GM18498 (cell line): ENCODE measurements at regions not wholly inside any gene's neighbourhood (a gene's known extent, or its start where the extent isn't known, plus 50 kb on each side); places are given as distances from the start of the nearest gene placed in this dataset.

Experiments
- ATAC-seq: cut with Tn5 transposase; IDR thresholded peaks from one replicate; pipeline ENCODE4 v1.9.1; 2021; ENCODE audit warnings: mild to moderate bottlenecking, moderate library complexity; ENCODE audit not compliant: unreplicated experiment

DNA sequence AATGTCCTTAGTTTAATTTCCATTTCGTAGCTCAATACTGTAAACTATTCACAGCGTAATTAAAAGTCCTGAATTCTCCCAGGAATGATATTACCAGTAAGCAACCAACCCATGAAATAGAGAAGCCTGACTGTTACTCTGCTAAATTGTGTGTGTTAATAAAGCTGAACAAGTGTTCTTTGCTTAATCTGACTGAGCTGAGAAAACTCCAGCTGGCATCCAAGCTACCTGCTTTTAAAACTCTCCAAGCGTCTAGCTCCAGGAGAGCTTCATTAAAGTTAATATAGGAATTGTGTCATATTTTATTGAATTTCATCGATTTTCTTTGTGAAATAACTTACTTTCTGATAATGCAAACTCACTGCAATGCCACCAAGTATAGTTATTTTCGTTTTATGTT is 524.4 kb downstream of the SLC16A7 start:
- ATAC-seq, result no peak

DNA sequence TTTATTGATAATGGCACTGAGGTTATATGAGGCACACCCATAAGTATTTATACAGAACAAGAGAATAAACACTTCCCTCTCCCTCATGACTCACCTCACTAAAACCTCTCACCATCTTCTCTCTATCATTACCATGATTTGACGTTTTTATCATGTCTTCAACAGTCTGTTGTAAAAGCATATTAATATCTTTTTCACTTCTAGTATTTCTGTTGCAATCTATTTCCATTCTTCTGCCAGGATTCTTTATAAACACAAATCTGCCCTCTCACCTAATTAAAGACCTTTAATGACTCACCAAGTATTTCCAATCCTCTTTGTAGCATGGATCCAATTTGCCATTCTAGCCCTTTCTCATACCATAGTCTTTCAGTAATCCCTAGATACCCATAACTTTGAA is 527.7 kb downstream of the SLC16A7 start:
- no peak for ATAC-seq

DNA sequence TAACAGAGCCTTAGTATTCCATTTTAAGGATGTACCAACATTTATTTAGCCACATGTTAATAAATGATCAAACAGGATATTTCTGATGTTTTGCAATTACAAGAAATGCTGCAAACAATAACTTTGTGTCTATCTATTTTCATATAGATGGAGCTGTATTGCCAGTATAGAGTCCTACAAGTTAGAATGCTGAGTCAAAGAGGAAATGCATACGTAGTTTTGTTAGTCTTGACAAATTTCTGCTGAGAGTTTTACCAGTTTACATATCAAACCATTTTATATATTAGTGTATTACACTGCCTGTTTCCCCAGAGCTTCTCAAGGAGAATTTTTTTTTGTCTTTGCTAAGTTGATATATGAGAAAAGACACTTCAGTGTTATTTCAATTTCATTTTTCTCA is 541.7 kb downstream of the SLC16A7 start:
- no peak for ATAC-seq

DNA sequence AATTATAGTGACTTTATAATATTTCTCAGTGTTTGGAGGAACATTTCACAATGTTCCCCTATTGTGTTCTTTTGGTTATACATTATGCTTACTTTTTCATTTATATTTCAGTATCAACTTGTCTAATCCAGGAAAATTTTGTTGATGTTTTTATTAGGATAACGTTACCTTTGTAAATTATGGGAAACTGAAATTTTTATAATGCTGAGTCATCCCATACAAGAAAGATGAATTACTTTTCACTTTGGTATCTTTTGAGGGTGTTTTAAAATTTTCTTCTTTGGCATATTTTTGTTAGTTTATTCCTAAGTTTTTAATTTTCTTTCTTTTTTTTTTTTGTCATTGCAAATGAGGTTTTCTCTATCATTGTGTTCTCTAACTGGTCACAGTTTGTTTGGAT is 542.7 kb downstream of the SLC16A7 start:
- ATAC-seq, result no peak

DNA sequence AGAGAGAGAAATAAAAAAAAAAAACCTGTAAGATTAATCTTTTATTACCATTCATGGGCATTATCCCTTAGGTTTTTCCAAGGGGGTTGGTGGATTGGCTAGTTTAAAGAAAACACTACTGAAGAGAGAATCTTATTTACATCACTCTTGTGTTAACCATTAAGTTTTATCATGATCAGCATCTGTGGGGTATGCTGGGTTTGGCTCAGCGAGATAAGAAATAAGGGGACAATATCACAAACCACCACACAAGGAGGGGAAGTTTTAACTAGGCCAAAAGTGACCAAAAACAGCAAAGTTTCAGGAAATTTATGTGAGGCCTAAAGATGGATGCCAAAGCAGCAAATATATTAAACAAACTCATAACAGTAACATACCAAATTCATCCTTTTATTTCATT is 548.6 kb downstream of the SLC16A7 start:
- no peak for ATAC-seq

GRCh38 chr12:60148109-60148508 is 552.3 kb downstream of the SLC16A7 start:
- ATAC-seq, result no peak

DNA sequence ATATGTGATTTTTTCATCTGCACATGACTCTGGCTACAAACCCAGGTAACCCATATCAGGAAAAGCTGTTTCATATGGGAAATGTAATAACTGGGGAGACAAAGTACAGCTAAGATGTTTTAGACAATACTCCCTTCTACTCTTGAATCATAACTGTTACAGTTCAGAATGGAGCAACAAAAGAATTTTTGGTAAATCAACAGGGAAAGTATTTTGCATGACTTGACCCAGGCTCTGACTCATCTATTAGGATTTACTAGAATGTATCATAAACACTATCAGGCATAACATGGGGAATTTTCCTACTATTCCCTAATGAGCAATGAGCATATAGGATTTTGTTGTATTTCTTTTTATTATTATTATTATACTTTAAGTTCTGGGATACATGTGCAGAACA is 553.0 kb downstream of the SLC16A7 start:
- no peak for ATAC-seq

DNA sequence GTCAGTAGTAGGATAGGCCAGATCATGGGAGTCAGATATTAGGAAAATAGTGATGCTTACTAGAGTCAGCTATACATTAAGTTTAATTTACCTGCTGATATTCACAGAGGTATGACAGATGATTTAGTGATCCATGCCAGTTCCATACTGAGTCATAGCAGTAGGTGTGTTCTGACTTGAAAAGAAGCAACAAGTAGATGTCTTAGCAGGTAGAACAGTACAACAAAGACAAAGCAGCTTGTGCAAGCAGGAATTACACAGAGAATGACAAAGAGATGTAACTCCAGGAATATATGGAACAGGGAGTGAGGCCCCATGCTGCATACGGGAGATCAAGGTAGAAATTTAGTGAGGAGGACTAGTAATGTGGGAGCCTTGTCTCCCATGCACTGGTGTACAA is 556.9 kb downstream of the SLC16A7 start:
- no peak for ATAC-seq

DNA sequence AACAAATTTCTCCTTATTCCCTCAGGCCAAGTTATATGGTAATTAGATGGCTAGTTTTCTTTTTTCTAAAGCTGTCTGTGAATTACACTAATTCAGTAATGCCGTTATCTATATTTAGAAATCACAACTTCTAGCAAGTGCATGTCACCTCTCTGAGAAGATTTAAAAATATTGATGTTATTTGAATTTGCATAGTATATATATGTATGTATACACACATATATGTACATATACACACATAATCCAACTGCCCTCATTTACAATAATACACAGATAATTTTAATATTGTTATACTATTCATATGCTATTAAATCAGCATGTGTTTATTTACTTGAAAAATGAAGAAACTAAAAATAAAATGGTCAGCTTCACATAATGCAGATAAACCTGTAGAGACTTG is 563.9 kb downstream of the SLC16A7 start:
- no peak for ATAC-seq

- no peak for ATAC-seq
These were observed 567.3 kb downstream of the SLC16A7 start for GRCh38 chr12:60162988-60163720.

DNA sequence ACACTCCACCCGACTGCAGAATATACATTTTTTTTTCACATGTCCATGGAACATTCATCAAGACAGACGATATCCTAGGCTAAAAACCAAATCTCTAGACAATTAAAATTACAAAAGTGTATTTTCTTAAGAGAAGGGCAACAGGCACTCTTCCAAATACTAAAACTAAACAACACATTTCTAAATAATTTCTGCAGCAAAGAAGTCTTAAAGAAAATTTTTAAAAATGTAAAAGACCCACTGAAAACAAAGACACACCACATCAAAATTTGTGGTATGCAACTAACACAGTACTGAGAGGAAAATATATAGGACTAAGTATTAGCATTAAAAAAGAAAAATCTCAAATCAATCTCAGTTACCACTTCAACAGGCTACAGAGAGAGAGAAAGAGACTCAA is 570.0 kb downstream of the SLC16A7 start:
- no peak for ATAC-seq

- ATAC-seq, result no peak
These were observed 572.6 kb downstream of the SLC16A7 start for GRCh38 chr12:60168441-60168840.

- no peak for ATAC-seq
These were observed 574.1 kb downstream of the SLC16A7 start for GRCh38 chr12:60169904-60170303.

DNA sequence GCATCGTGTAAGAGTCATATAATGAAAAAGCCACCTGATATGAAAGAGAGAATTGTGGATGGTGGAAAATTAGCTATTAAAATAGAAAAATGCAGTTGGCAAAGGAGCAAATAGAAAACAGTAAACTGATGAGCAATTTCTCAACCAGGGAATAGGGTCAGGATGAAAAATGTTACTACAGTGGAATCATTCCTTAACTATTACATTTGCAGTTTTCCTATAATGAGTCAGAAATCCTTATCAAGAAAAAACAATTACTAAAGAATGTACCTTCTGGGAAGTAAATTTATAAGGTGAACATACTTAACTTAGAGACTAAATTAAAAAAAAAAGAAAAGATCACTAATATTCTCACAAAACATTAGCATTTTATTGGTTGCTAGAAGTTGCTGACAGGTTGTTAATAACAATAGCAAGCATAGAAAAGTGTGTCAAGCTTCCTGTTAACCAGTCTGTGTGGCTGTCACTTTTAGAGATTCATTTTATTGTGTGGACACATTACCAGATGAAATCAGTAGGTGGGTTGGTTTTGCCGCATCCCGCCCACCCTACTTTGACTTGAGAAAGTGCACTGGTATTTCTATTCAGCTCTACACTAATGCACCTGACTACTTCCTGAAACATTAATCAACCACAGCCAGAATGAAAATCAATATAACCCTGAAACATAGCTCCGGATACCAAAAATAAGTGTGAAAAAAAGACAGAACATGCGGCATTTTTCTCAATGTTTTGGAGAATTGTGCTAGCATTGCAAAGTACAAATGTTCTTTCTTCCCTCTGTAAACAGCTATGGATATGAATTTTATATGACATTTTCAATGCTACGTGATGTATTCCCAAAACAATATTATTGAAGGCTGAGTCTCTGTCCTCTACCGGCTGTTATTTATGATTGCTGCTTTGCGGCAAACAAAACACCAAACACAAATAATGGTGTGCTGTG is 576.7 kb downstream of the SLC16A7 start:
- ATAC-seq, result no peak

DNA sequence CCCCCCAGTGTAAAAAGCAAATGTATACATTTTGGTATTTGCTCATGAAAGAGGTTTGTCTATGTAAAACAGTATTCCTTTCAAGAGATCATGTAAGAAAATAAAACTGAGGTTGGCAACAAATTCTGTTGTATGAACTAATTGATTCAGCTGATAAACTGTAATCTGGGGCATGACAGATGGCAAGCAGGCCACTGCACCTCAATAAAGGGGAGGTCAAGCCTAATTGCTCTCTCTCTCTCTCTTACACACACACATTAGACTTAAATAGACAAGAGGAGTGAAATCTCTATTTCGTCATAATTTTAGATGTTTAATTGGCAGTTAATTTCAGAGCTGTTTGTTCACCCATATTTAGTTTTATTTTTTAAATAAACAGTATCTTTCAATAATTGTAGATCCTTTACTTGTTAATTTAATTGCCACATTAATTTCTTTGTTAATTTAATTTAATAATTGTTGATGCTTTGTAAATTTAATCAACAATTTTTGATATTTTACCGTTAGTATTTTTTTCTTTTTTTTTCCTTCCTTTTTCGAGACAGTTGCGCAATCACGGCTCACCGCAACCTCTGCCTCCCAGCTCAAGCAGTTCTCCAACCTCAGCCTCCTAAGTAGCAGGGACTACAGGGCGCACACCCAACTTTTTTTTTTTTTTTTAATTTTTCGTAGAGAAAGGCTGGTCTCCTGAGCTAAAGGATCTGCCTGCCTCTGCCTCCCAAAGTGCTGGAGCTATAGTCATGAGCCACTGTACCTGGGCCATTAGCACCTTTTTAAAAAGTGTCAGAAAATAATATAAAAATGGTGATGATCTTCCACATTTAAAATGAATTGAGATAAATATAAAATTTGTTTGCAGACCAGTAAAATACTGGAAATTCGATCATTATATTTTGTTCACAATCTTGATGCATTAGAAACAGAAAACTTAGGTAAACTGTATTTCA is 577.7 kb downstream of the SLC16A7 start:
- ATAC-seq, result no peak

DNA sequence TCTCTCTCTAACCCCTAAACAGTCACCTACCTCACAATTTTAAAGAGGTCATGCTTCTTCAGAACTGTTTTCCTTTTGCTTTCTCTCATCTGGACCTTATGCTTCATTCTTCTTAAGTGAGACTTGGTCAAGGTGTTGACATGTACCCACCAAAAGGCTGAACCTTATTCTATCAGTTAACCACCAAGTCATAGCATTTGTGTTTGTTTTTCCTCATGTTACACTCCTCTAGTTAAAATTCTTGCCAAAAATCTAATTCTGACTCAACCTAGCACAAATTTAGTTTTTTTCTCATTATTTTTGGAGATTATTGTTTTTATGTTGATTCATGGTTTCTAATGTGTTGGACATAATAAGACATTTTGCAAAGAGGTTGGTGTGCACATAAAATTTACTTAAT is 578.6 kb downstream of the SLC16A7 start:
- ATAC-seq, result no peak

DNA sequence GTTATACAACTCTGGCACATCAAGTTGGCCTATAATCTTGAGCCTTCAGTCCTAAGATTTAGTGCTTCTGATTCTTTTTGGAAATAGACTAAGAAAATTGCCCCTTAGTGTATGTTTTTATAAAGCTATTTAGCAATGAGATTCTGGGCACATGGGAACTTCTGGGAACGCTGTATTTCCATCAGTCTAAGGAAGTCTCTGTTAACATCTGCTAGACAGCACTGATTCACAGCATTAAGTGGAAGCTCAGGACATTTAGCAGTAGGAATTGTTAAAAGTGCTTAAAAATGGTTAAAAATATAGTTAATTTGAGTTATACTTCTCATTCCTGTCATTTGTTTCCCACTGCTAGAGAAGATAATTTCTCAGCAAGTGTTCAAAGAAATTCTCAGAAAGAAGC is 579.1 kb downstream of the SLC16A7 start:
- ATAC-seq, result no peak

DNA sequence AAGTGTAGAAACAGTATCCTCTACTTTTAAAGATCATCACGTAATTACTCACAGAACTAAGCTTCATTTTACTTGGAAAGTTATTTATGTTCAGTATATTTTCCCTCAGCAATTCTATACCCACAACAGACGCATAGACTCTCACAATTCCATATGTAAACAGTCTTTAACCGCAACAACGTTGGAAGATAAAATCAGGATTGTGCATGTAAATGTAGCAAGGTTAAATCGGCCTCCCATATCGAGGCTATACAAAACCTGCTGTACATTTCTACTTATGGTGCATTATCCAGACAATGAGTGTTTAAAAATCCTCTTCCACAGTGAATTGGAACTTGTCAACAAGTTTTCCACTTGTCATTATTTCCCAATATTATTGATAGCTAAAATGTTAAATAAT is 581.1 kb downstream of the SLC16A7 start:
- ATAC-seq, result no peak

DNA sequence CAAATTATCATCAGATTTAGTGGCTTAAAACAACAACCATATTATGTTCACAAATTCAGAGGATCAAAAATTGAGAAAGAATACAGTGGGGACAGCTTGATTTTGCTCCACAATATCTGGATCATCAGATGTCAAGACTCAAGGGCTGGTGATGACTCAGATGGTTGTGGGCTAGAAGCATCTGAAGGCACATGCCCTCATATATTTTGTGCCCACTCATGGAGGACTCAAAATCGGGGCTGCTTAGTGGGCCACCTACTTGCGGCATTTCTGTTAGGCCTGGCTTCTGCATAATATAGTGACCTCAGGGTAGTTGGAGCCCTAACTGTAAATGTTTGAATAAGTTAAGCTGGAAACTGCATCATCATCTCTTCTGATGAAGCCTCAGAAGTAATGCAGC is 584.5 kb downstream of the SLC16A7 start:
- no peak for ATAC-seq

GRCh38 chr12:60182354-60182753 is 586.5 kb downstream of the SLC16A7 start:
- no peak for ATAC-seq

DNA sequence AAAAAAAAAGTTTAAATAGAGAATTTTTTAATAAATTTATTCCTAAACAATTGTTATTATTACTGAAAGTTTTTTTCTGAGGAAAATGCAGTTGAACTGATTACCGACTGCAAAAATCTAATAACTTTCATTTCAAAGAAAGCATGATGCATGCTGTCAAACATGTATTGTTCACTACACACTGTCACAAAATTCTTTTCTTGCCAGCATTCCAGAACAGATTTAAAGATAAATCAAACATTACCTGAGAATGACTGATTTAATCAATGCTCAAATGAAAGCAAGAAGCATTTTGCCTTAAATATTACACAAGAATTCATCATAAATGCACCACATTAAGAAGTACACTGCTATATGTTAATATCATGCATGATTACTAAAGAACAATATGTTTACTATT is 588.3 kb downstream of the SLC16A7 start:
- no peak for ATAC-seq
